IMR-90 (cell line): ENCODE measurements at regions not wholly inside any gene's neighbourhood (a gene's known extent, or its start where the extent isn't known, plus 50 kb on each side); places are given as distances from the start of the nearest gene placed in this dataset.

ENCODE experiments used
- ATAC-seq: fragments of 200-7000 bp; cut with Tn5 transposase; 2 replicates; pipeline ENCODE4 v1.9.1; 2020; ENCODE audit warnings: low read depth, mild to moderate bottlenecking, moderate library complexity
- BruUV-seq: library from RNA; stranded (reverse); fragments of 400-500 nt; replicated peaks from 2 replicates; lab custom pipeline; 2021; lab: Mats Ljungman, UMichigan
- CTCF ChIA-PET: fragments of 300-600 bp; formaldehyde crosslinking; extraction: SDS; loops from one replicate; lab custom pipeline; 2021; ENCODE audit warnings: antibody characterized with exemption; lab: Yijun Ruan, JAX
- POLR2A ChIA-PET: fragments of 300-600 bp; sonication (Branson Sonifier 250); formaldehyde crosslinking; loops from one replicate; lab custom pipeline; 2022; ENCODE audit warnings: antibody characterized with exemption; ENCODE audit not compliant: unreplicated experiment; lab: Charles Lee
- DNase-seq: peaks from one replicate; pipeline ENCODE4 v3.0.0; 2013
- H2AFZ ChIP-seq: replicated peaks from 2 replicates; pipeline ENCODE3; 2013; ENCODE audit warnings: low read length, mild to moderate bottlenecking; ENCODE audit not compliant: poor library complexity
- H2AK5ac ChIP-seq: 2 replicates; pipeline ENCODE4 v1.6.1; 2013; ENCODE audit warnings: low read depth, low read length, inconsistent platforms
- H2AK9ac ChIP-seq: replicated peaks from 2 replicates; pipeline ENCODE3; 2013; ENCODE audit warnings: mild to moderate bottlenecking, low read depth, low read length, moderate library complexity; ENCODE audit not compliant: poor library complexity
- H2BK120ac ChIP-seq: 2 replicates; pipeline ENCODE4 v1.6.1; 2013; ENCODE audit warnings: low read depth, low read length, inconsistent platforms
- H2BK15ac ChIP-seq: 3 replicates; pipeline ENCODE4 v1.6.1; 2013; ENCODE audit warnings: low read depth, low read length, inconsistent platforms
- H2BK20ac ChIP-seq: 2 replicates; pipeline ENCODE4 v1.6.1; 2013; ENCODE audit warnings: low read depth, mild to moderate bottlenecking, inconsistent platforms, low read length, moderate library complexity
- H2BK5ac ChIP-seq: 2 replicates; pipeline ENCODE4 v1.6.1; 2013; ENCODE audit warnings: mild to moderate bottlenecking, low read depth, low read length, inconsistent platforms; ENCODE audit not compliant: poor library complexity, severe bottlenecking
- H3K14ac ChIP-seq: replicated peaks from 2 replicates; pipeline ENCODE4 v1.6.1; 2013; ENCODE audit warnings: low read depth, low read length, inconsistent platforms
- H3K18ac ChIP-seq: 2 replicates; pipeline ENCODE4 v1.6.1; 2013; ENCODE audit warnings: low read depth, low read length, control low read depth
- H3K23ac ChIP-seq: 2 replicates; pipeline ENCODE4 v1.6.1; 2013; ENCODE audit warnings: low read depth, low read length, inconsistent platforms
- H3K27ac ChIP-seq: 2 replicates; pipeline ENCODE4 v1.5.1; 2013; ENCODE audit warnings: mild to moderate bottlenecking, control low read depth, low read length; ENCODE audit not compliant: insufficient read depth
- H3K27me3 ChIP-seq: 2 replicates; pipeline ENCODE4 v1.6.1; 2013; ENCODE audit warnings: low read length; ENCODE audit not compliant: control insufficient read depth, insufficient read depth
- H3K36me3 ChIP-seq: 2 replicates; pipeline ENCODE4 v1.6.1; 2013; ENCODE audit warnings: low read length, mixed read lengths; ENCODE audit not compliant: control insufficient read depth, insufficient read depth
- H3K4ac ChIP-seq: 2 replicates; pipeline ENCODE4 v1.6.1; 2013; ENCODE audit warnings: low read depth, low read length, inconsistent platforms
- H3K4me1 ChIP-seq: 2 replicates; pipeline ENCODE4 v1.6.1; 2013; ENCODE audit warnings: low read length, mixed read lengths; ENCODE audit not compliant: control insufficient read depth, insufficient read depth
- H3K4me2 ChIP-seq: 2 replicates; pipeline ENCODE4 v1.6.1; 2013; ENCODE audit warnings: low read depth, mild to moderate bottlenecking, control low read depth, low read length, moderate library complexity
- H3K4me3 ChIP-seq: 2 replicates; pipeline ENCODE4 v1.5.1; 2013; ENCODE audit warnings: low read depth, mild to moderate bottlenecking, control low read depth, low read length, moderate library complexity; ENCODE audit not compliant: insufficient read depth
- H3K56ac ChIP-seq: 2 replicates; pipeline ENCODE4 v1.6.1; 2013; ENCODE audit warnings: low read length, inconsistent platforms; ENCODE audit not compliant: insufficient read depth; ENCODE audit errors: extremely low read depth
- H3K79me1 ChIP-seq, 2 experiments: 2 replicates each; pipeline ENCODE4 v1.6.1; 2013; ENCODE audit warnings: low read length in 2 of 2, inconsistent platforms in 1 of 2, low read depth in 1 of 2
- H3K9ac ChIP-seq: 2 replicates; pipeline ENCODE4 v1.6.1; 2013; ENCODE audit warnings: low read depth, low read length, control low read depth
- H3K9me1 ChIP-seq: 2 replicates; pipeline ENCODE4 v1.6.1; 2013; ENCODE audit warnings: low read length, inconsistent platforms; ENCODE audit not compliant: insufficient read depth
- H3K9me3 ChIP-seq: 2 replicates; pipeline ENCODE4 v1.6.1; 2013; ENCODE audit warnings: low read length; ENCODE audit not compliant: control insufficient read depth, insufficient read depth
- H4K20me1 ChIP-seq: 2 replicates; pipeline ENCODE4 v1.6.1; 2013; ENCODE audit warnings: low read length, inconsistent platforms; ENCODE audit not compliant: insufficient read depth
- H4K5ac ChIP-seq: 2 replicates; pipeline ENCODE4 v1.6.1; 2013; ENCODE audit warnings: mild to moderate bottlenecking, low read depth, low read length, control low read depth
- H4K8ac ChIP-seq, 2 experiments: 2 replicates each; pipeline ENCODE4 v1.6.1; 2013; ENCODE audit warnings: low read depth in 2 of 2, low read length in 2 of 2, control low read depth in 1 of 2, inconsistent platforms in 1 of 2
- H4K91ac ChIP-seq: 2 replicates; pipeline ENCODE4 v1.6.1; 2013; ENCODE audit warnings: low read depth, low read length, inconsistent platforms; ENCODE audit not compliant: insufficient read depth
- CTCF ChIP-seq: conservative IDR thresholded peaks from 2 replicates; pipeline ENCODE4 v1.5.1; 2012; ENCODE audit warnings: mild to moderate bottlenecking, low read depth, low read length, improper control_type of control experiment
- MAFK ChIP-seq: IDR thresholded peaks from 2 replicates; pipeline ENCODE4 v1.6.1; 2012; ENCODE audit warnings: low read depth, low read length, improper control_type of control experiment
- RAD21 ChIP-seq: IDR thresholded peaks from 2 replicates; pipeline ENCODE4 v1.6.1; 2012; ENCODE audit warnings: low read length, improper control_type of control experiment
- WGBS, 2 experiments: methylation state at CpG; one replicate each; pipeline versions ENCODE4 v1.1.5 to v1.1.7; 2013; ENCODE audit warnings: missing lambda C conversion rate in 2 of 2; ENCODE audit not compliant: insufficient read length in 1 of 2; ENCODE audit errors: extremely low coverage in 2 of 2; 5-methylcytosine and 5-hydroxymethylcytosine counted together
- dilution Hi-C: fragments of 300-500 bp; cut with HindIII; formaldehyde crosslinking; loops from one replicate; pipeline ENCODE4 v1.14.3; 2018; ENCODE audit warnings: low sequenced_read_pairs; ENCODE audit not compliant: unreplicated experiment
- in situ Hi-C: fragments of 300-500 bp; cut with MboI; formaldehyde crosslinking; loops from 3 replicates; pipeline ENCODE4 v1.14.3; 2019; ENCODE audit warnings: low sequenced_read_pairs, inconsistent platforms, mixed read lengths
- intact Hi-C: fragments of 100-400 bp; cut with micrococcal nuclease; formaldehyde crosslinking; loops from 2 replicates; pipeline ENCODE4 v1.10.0; 2022

- no peak overlapping the region for H3K4me2 ChIP-seq
- intact Hi-C loops, result loop anchor here (2.0 kb wide), 1 partner anchor 945 kb away; no protein-coding TSS in a partner anchor
- in situ Hi-C loops, result loop anchor here (25.0 kb wide), 1 partner anchor 945 kb away; no protein-coding TSS in a partner anchor
These were observed 104.7 kb upstream of the FREM2 start for GRCh38 chr13:38582133-38582532.

More at GRCh38 chr13:38582133-38582532, 104.7 kb upstream of the FREM2 start:
- Histone ChIP-seq H3K4me1 (no peaks in the 10 kb centered on the region), H2BK120ac (no peak overlapping the region), H3K18ac (no peak overlapping the region), H3K79me1 (no peaks in the 10 kb centered on the region), H3K27me3 (no peaks in the 10 kb centered on the region), H3K56ac (no peak overlapping the region), H3K14ac (no peak overlapping the region), H4K91ac (no peak overlapping the region), H2BK5ac (no peak overlapping the region), H3K27ac (no peak overlapping the region), H2AFZ (no peak overlapping the region), H3K4me3 (no peak overlapping the region), H2BK20ac (no peak overlapping the region), H3K9ac (no peak overlapping the region), H3K4ac (no peak overlapping the region), H3K9me3 (no peaks in the 10 kb centered on the region), H2AK5ac (no peak overlapping the region), H4K5ac (no peak overlapping the region), H2BK15ac (no peak overlapping the region), H3K23ac (no peak overlapping the region), H3K36me3 (no peaks in the 10 kb centered on the region), H2AK9ac (no peak overlapping the region), H3K9me1 (no peaks in the 10 kb centered on the region), H4K8ac (no peak overlapping the region), H4K20me1 (no peaks in the 10 kb centered on the region)
- ChIA-PET CTCF (interaction anchor here (0.6 to 1.1 kb wide), 5 partner anchors 10 to 294 kb away, joined by 3 to 5 read pairs (median 3); no protein-coding TSS in a partner anchor), POLR2A (no interaction called here)
- TF ChIP-seq CTCF (peak; percentile 35; the same call in 1 of the 2 replicates), MAFK (no peak), RAD21 (peak; percentile 33; the same call in 1 of the 2 replicates)
- ATAC-seq (peak; percentile 79), DNase-seq (peak; percentile 16)
- WGBS, 2 experiments, result no CpG with 5 or more reads among the region's 2 CpGs
- no TSS peak for BruUV-seq
- dilution Hi-C loops, result no loop called here
